Choroid plexus epithelial cell (primary cell): ENCODE measurements at regions not wholly inside any gene's neighbourhood (a gene's known extent, or its start where the extent isn't known, plus 50 kb on each side); places are given as distances from the start of the nearest gene placed in this dataset.
"Not testable (repeated sequence)": the region's sequence is repeated elsewhere in the genome, so short reads cannot be mapped to it uniquely, and the experiment has no call there.

Experiments
- DNase-seq: peaks from one replicate; pipeline ENCODE4 v3.0.0-alpha.2; 2010; ENCODE audit warnings: low read depth
- H3K4me3 ChIP-seq: 2 replicates; pipeline ENCODE4 v1.5.1; 2011; ENCODE audit warnings: low read depth, mild to moderate bottlenecking, control low read depth, low read length, moderate library complexity
- CTCF ChIP-seq: conservative IDR thresholded peaks from 2 replicates; pipeline ENCODE4 v1.5.1; 2011; ENCODE audit warnings: low read depth, mild to moderate bottlenecking, control low read depth, inconsistent platforms, low read length, moderate library complexity

GRCh38 chr17:26936645-26937044 lies 357.3 kb upstream of the WSB1 start:
- DNase-seq, H3K4me3 ChIP-seq: not testable (repeated sequence)

- DNase-seq, H3K4me3 ChIP-seq: not testable (repeated sequence)
Measured at GRCh38 chr17:26937750-26938322, 356.1 kb upstream of the WSB1 start.

- not testable (repeated sequence) for DNase-seq, H3K4me3 ChIP-seq
Measured at GRCh38 chr17:26939755-26940154, 354.2 kb upstream of the WSB1 start.

GRCh38 chr17:26940587-26940986 lies 353.3 kb upstream of the WSB1 start:
- H3K4me3 ChIP-seq, DNase-seq: not testable (repeated sequence)

GRCh38 chr17:26962255-26963162 lies 331.4 kb upstream of the WSB1 start:
- TF ChIP-seq CTCF = no peak
- H3K4me3 ChIP-seq = no peak overlapping the region
- DNase-seq = no peak

GRCh38 chr17:26963163-26963503 lies 330.8 kb upstream of the WSB1 start:
- DNase-seq = no peak
- TF ChIP-seq CTCF = no peak
- no peak overlapping the region for H3K4me3 ChIP-seq

GRCh38 chr17:26965898-26966624 lies 327.9 kb upstream of the WSB1 start:
- not testable (repeated sequence) for DNase-seq, H3K4me3 ChIP-seq

- H3K4me3 ChIP-seq, DNase-seq: not testable (repeated sequence)
Measured at GRCh38 chr17:26966625-26967179, 327.2 kb upstream of the WSB1 start.

GRCh38 chr17:26981845-26982425 lies 312.0 kb upstream of the WSB1 start:
- not testable (repeated sequence) for DNase-seq, H3K4me3 ChIP-seq

GRCh38 chr17:26982563-26982962 lies 311.4 kb upstream of the WSB1 start:
- DNase-seq, H3K4me3 ChIP-seq: not testable (repeated sequence)

- not testable (repeated sequence) for DNase-seq, H3K4me3 ChIP-seq
Measured at GRCh38 chr17:26987851-26988250, 306.1 kb upstream of the WSB1 start.

- H3K4me3 ChIP-seq, DNase-seq: not testable (repeated sequence)
Measured at GRCh38 chr17:26994648-26995047, 299.3 kb upstream of the WSB1 start.

- H3K4me3 ChIP-seq, DNase-seq: not testable (repeated sequence)
Measured at GRCh38 chr17:26996146-26996916, 297.6 kb upstream of the WSB1 start.

- DNase-seq, H3K4me3 ChIP-seq: not testable (repeated sequence)
Measured at GRCh38 chr17:27007734-27008531, 286.0 kb upstream of the WSB1 start.
